GM19467 (cell line): ENCODE measurements at regions not wholly inside any gene's neighbourhood (a gene's known extent, or its start where the extent isn't known, plus 50 kb on each side); places are given as distances from the start of the nearest gene placed in this dataset.
"Not testable (repeated sequence)": the region's sequence is repeated elsewhere in the genome, so short reads cannot be mapped to it uniquely, and the experiment has no call there.

Experiments
- ATAC-seq: cut with Tn5 transposase; IDR thresholded peaks from one replicate; pipeline ENCODE4 v1.9.1; 2021; ENCODE audit warnings: mild to moderate bottlenecking, moderate library complexity; ENCODE audit not compliant: unreplicated experiment

DNA sequence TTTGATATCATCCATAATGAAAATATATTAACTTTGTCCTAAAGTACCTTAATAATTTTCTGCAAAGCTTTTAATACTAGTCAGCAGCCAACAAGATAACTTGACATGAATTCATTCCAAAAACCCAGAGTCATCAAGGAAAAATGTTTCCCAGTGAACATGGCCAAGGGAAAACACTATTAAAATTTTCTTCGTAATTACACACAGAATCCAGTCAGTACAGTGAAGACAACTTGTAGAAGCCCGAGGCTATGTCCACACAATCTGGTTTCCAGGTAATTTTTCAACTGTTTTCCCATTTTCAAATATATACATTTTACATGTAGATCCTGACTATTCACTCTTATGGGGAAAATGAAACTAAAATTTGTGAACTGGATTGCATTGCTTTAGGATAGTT is 600.9 kb downstream of the CDH8 start:
- ATAC-seq: no peak

GRCh38 chr16:61432421-61432820 is 603.8 kb downstream of the CDH8 start:
- no peak for ATAC-seq

GRCh38 chr16:61421111-61421510 is 615.1 kb downstream of the CDH8 start:
- no peak for ATAC-seq

DNA sequence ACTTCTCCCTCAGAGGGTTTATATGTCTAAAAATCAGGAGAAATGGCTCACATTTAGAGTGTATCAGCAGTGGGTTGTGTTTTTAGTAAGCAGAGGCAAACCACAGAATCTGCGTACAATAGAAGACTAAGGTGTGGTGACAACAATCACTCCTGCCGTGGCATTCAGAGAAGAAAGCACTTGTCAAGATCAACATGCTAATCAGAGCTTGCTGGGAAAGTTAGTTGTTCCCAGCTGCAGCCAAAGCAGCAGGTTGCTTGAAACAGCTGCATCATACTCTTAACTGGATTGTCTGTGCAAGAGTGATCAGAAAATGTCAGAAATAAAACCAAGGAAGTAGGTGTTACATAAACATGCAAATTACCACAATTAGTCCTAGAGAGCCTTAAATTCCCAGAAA is 616.4 kb downstream of the CDH8 start:
- ATAC-seq: no peak

DNA sequence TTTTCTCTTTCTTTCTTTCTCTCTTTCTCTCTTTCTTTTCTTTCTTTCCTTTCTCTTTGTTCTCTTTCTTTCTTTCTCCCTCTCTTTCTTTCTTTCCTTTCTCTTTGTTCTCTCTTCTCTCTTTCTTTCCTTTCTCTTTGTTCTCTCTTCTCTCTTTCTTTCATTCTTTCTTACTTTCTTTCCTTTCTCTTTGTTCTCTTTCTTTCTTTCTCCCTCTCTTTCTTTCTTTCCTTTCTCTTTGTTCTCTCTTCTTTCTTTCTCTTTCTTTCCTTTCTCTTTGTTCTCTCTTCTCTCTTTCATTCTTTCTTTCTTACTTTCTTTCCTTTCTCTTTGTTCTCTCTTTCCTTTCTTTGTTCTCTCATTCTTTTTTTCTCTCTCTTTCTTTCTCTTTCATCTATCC is 617.4 kb downstream of the CDH8 start:
- ATAC-seq: not testable (repeated sequence)

GRCh38 chr16:61415126-61415525 is 621.1 kb downstream of the CDH8 start:
- ATAC-seq: no peak

- no peak for ATAC-seq
These were observed 623.2 kb downstream of the CDH8 start for GRCh38 chr16:61413021-61413420.

GRCh38 chr16:61412562-61412961 is 623.7 kb downstream of the CDH8 start:
- no peak for ATAC-seq

DNA sequence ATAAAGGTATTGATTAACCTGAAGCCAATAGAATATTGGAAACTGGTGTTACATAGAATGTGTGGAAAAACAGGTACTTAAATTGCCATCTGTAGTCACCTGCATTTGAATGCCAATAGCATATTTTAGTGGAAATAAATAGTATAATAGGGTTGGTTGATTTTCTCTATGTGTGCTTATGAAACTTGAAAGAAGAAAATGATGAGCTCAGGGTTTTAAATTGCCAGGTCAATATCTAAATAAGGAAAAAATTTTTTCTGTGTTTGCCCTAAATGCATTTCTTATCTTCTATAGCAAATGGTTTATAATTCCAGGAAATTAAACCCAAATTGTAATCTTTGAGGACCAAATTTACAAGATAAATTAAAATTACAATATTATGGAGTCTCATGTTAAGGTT is 626.6 kb downstream of the CDH8 start:
- ATAC-seq: no peak

DNA sequence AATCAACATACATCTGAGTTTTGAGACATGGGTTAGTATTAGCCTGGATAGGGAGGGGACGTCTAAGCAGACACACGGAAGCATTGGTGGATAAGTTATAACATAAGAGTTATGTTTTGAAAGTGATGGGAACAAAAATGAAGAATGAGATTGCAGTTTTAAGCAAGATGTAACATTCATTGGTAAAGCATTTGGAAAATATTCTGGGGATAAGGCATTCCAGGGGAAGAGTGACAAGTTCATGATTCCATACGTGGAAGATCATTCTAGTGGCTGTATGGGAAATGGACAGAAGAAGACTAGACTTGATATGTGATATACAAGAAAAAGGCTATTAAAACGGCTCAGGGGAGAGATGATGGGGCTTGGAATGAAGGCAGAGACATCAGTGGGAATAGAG is 632.9 kb downstream of the CDH8 start:
- ATAC-seq: no peak

DNA sequence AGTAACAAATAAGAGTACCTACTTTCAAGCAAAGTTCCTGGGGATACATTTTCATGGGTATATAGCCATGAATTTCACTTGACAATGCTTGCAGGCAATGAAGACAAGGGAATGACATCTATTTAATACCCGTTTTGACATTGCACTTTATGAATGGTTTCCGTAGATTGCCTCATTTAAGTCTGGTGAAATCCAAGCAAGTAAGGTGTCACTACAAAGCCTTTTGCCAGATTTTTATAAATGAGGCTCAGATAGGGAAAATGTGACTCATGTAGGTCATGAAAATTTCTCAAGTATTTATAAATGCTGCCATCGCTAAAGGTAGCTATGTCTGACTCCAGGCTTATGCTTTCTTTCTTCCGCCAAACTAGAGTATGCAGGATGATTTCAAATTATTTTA is 644.3 kb downstream of the CDH8 start:
- ATAC-seq: no peak

DNA sequence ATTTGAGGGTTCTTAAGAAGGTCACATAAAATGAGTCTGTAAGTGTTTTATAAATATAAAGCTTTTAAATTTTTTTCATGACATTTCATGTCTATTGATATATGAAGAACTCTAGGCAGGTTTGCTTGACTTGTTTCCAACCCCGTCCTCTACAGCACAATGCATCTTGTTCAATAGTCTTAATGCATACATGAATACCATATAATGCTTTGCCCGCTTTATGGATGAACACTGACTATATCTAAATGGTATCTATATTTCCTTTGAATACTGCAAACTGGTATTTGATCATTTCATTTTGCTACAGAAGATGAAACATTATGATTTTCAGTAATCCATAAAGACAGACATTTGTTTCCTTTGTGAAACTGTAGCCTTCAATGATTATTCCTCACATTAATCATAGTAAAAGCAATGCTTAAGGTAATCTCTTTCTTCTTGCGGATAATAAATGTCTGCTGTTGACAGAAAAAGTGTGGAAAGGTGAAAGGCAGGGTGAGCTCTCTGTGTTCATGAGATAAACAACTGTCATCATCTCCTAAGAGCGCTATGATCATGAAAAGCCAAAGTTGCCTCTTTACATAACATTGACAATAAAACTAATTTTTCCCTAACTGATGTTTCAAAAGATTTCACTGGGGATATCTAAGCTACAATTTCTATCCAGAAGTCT is 645.1 kb downstream of the CDH8 start:
- no peak for ATAC-seq

- ATAC-seq: no peak
These were observed 650.7 kb downstream of the CDH8 start for GRCh38 chr16:61385392-61386071.

- no peak for ATAC-seq
These were observed 653.8 kb downstream of the CDH8 start for GRCh38 chr16:61382435-61382834.

DNA sequence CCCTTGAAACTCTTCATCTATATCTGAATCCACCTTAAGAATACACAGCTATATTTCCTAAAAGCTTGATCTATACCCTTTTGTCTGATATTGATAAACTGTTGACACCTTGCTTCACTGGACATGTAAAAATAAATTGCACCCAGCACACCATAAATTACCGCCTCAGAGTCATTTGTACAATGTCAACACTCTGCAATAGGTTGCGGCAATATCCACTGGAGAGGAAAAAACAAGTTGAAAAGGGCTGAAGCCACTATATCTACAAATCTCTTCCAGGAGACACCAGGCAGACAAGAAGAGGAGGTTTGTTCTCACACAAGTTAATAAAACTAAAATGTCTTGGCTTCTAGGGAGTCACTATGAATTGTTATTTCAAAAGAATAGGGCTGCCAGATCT is 656.9 kb downstream of the CDH8 start:
- no peak for ATAC-seq

GRCh38 chr16:61374071-61374470 is 662.2 kb downstream of the CDH8 start:
- no peak for ATAC-seq

DNA sequence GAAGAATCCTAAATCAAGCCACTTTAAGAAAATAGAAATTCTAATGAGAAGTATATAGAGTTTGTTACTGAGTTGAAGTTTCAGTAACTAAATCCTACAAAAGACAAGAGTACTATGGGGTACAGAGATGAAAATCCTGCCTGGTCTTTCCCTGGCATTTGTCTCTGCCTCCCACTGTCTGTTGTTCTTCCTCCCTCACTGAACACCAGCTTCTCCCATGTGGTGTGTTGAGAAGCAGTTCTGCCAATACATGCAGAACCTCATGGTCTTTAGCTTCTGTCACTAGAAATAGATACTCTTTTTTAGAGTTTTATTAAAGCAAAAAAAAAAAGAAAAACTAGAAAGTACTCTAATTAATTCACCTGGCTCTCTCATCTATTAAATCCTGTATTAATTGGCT is 664.4 kb downstream of the CDH8 start:
- ATAC-seq: no peak

DNA sequence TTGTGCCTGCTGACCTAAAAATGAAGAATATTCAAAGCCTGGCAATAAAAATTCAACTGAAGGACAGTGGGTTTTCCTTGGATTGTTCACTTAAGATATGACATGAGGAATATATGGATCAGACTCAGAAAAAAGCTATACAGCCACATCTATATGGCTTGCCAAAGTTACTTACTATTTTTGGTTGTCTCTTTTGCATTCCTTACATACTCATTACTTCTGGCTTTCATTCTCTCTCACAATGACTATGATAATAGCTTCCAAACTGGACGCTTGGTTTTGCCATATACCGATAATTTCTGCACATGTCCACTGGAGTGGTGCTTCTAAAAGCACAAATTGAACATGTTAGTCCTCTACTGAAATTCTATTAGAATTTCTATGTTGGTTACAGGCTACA is 664.9 kb downstream of the CDH8 start:
- ATAC-seq: no peak

DNA sequence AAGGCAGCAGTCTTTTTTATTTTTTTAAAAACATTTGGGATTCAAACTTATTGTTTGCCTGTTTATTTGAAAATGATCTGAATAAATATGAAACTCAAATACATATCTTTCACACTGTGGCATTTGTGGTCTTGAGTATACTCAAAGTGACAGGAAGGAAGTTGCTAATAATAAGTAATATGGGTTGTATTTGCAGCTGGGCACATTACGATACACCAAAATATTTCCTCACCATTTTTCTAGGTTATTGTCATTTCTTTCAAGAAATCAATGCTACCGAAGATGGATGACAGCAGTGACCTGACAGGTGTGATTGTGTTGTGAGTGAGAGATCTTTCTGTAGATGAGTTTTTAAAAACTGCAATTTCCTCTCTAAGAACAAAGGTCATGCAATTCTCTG is 665.7 kb downstream of the CDH8 start:
- no peak for ATAC-seq

DNA sequence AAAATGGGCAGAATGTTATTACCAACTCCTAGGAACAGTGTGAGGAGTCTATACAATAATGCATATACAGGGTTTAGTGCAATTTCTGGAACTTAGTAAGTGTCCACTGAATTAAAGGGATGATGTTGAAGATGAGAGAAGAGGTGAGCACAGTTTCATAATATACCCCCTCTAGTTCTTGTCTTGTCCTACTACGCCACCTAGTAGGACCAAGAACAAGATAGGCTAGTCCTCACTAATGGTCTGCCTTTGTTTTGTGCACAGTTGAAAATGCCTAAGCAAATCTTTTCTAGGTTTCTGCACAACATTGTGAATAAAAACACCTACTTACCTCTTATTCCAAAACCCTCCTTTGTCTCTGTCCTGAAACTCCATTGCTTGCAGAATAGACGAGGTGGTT is 670.2 kb downstream of the CDH8 start:
- no peak for ATAC-seq

DNA sequence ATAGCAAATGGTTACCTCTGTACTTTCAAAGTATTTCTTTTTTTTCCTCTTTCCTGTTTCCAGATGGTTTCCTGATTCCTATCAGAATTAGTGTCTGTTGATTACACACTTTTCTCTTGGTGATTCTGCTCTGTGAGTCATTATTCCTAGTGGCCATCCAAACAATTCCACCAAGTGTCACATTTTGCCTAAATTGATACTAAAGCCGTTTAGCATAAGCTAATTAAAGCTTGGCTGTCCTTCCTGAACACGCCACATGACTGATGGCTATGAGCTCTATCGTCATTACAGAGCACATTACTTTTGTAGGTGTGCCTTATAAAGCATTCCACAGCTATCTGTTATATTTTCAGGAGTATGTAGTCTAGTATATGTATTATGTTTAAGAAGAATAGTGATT is 671.2 kb downstream of the CDH8 start:
- no peak for ATAC-seq

- no peak for ATAC-seq
These were observed 673.7 kb downstream of the CDH8 start for GRCh38 chr16:61362585-61362984.

DNA sequence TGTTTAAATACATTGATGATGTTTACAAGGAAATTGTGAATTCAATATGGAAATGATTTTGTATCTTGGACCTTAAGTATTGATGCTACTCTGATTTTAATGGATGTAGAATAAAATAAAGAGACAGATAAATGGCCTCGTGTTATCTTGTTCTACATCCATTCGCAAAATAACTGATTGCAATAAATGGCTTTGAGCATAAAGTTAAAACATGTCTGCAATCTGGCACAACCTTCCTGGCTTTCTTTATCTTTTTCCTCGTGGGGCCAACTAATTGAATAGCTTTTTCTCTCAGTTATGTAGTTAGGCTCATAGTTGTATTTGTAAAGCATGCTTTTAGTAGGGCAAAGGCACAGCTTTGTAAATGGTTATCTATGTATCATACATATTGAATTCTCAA is 691.4 kb downstream of the CDH8 start:
- no peak for ATAC-seq
